ENCODE measurements at regions not wholly inside any gene's neighbourhood (a gene's known extent, or its start where the extent isn't known, plus 50 kb on each side); places are given as distances from the start of the nearest gene placed in this dataset.

DNA sequence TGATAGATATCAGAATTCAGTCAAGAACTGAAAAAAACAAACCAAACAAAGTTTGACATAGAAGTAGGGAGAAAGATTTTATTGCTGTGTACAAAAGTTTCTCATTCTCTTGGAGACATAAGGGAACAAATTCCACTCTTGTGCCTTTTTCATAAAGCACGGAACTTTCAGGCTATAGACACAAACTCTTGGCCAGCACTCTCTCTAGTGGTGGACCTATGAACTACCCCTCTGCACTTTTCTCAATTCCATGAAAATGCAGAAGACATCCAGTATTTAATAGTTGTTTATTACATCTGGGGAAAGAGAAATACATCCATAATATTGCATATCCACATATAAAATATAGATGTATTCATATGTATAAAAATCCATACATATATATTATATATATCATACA is 291.6 kb upstream of the HS3ST1 start:
- Histone ChIP-seq H3K4me1 (no peaks in the 10 kb centered on the region), H3K4me2 (no peak overlapping the region; the same call in 2 of the 3 replicates), H3K27ac (0 out of 6 replicates have a peak overlapping the region, but pooled peaks have one; percentile 16 to 28), H3K9me3 (no peaks in the 10 kb centered on the region), H3K4me3 (no peak overlapping the region)
- ChIA-PET CTCF (no interaction called here), POLR2A (no interaction called here)
- DNase-seq (ENCODE audit: low read depth in 1 of 2, low spot score in 1 of 2): peak; percentile 2 to 21
- WGBS (ENCODE audit: missing lambda C conversion rate): 5% methylated on average over 1 of the region's 1 CpG
- no peak for FAIRE-seq
- TF ChIP-seq RAD21 (conservative IDR thresholded peaks at IDR 0.05 in 1 of 2, IDR thresholded peaks at IDR 0.05 in 1 of 2): peak; percentile 57 to 64
- TF ChIP-seq SMC3 (IDR thresholded peaks at IDR 0.05): peak; percentile 53
- TF ChIP-seq JUN (IDR thresholded peaks at IDR 0.05): no peak
- TF ChIP-seq, protein P1, sequence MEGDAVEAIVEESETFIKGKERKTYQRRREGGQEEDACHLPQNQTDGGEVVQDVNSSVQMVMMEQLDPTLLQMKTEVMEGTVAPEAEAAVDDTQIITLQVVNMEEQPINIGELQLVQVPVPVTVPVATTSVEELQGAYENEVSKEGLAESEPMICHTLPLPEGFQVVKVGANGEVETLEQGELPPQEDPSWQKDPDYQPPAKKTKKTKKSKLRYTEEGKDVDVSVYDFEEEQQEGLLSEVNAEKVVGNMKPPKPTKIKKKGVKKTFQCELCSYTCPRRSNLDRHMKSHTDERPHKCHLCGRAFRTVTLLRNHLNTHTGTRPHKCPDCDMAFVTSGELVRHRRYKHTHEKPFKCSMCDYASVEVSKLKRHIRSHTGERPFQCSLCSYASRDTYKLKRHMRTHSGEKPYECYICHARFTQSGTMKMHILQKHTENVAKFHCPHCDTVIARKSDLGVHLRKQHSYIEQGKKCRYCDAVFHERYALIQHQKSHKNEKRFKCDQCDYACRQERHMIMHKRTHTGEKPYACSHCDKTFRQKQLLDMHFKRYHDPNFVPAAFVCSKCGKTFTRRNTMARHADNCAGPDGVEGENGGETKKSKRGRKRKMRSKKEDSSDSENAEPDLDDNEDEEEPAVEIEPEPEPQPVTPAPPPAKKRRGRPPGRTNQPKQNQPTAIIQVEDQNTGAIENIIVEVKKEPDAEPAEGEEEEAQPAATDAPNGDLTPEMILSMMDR (IDR thresholded peaks at IDR 0.05): peak; percentile 38; the same call in 2 of the 3 replicates
- ATAC-seq: no peak

DNA sequence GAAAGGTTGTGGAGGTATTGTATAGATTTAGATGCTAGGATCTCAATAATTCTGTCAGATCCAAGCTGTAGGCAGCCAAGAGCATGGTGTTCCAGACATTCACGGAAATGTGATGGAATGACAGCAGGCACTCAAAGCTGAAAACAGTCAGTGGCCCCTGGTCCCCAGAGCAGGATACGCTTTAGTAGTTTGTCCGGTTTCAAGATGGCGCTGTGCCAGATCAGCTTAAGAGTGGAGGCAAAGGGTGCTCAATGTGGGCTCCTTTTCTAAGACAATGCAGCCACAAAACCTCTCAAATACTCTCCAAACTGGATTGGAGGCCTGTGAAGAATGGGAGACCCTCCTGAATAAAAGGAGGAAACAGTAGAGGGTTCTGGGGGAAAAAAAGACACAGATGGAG is 291.2 kb upstream of the HS3ST1 start:
- Histone ChIP-seq H3K9me3 (no peaks in the 10 kb centered on the region), H3K4me3 (no peak overlapping the region), H3K27ac (0 out of 6 replicates have a peak overlapping the region, but pooled peaks have one; percentile 16 to 28), H3K4me2 (no peak overlapping the region; the same call in 2 of the 3 replicates), H3K4me1 (no peaks in the 10 kb centered on the region)
- no peak for TF ChIP-seq HEYL (CRISPR knock-in tag; IDR thresholded peaks at IDR 0.05)
- no peak for TF ChIP-seq HOXB13 (CRISPR knock-in tag; IDR thresholded peaks at IDR 0.05; ENCODE audit: low read depth)
- no peak for TF ChIP-seq CBX8 (IDR thresholded peaks at IDR 0.05)
- no peak for TF ChIP-seq JUNB (IDR thresholded peaks at IDR 0.05)
- no peak for TF ChIP-seq FOSB (CRISPR knock-in tag; IDR thresholded peaks at IDR 0.05)
- no peak for TF ChIP-seq RNF2 (IDR thresholded peaks at IDR 0.05; ENCODE audit: borderline replicate concordance, low read depth)
- no peak for TF ChIP-seq KDM5A (IDR thresholded peaks at IDR 0.05)
- TF ChIP-seq EHF (CRISPR knock-in tag; IDR thresholded peaks at IDR 0.05): no peak
- no peak for TF ChIP-seq EHMT2 (IDR thresholded peaks at IDR 0.05; ENCODE audit: low read depth)
- ATAC-seq: no peak
- ChIA-PET CTCF (interaction anchor here (0.7 to 0.8 kb wide), 2 partner anchors 10 to 300 kb away, joined by 3 read pairs; no protein-coding TSS in a partner anchor), POLR2A (no interaction called here)
- 86% methylated on average over 4 of the region's 4 CpGs for WGBS (ENCODE audit: missing lambda C conversion rate)
- FAIRE-seq: no peak
- no peak for DNase-seq (ENCODE audit: low read depth in 1 of 2, low spot score in 1 of 2)

DNA sequence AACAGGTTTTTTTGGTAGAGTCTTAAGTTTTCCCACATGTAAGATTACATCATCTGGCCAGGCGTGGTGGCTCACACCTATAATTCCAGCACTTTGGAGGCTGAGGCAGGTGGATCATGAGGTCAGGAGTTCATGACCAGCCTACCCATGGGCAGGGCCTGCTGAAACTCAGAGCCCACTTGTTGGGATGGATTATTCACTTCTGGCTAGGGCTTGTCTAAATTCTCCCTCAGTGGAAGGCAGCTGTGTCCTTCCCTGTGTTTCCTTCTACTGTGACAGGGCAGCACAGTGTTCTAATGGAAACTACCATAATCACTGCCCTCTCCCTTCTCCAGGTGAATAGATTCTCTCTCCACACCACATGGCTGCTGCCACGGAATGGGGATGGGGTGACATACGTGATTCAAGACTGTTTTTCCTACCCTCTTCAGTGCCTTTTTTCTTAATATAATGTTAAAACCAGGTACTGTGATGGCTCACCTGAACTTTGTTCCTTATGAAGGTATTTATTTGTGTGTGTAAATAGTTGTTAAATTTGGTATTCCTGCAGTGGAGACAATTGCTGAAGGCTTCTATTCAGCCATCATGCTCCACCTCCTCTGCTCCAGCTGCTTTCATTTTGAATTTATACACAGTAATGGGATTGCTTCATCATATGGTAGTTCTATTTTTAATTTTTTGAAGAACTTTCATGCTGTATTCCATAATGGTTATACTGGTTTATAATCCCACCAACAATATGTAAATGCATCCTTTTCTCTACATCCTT is 287.2 kb upstream of the HS3ST1 start:
- no peak for ATAC-seq
- WGBS (ENCODE audit: missing lambda C conversion rate): 39% methylated on average over 3 of the region's 3 CpGs
- H3K4me3 ChIP-seq: no peak overlapping the region

DNA sequence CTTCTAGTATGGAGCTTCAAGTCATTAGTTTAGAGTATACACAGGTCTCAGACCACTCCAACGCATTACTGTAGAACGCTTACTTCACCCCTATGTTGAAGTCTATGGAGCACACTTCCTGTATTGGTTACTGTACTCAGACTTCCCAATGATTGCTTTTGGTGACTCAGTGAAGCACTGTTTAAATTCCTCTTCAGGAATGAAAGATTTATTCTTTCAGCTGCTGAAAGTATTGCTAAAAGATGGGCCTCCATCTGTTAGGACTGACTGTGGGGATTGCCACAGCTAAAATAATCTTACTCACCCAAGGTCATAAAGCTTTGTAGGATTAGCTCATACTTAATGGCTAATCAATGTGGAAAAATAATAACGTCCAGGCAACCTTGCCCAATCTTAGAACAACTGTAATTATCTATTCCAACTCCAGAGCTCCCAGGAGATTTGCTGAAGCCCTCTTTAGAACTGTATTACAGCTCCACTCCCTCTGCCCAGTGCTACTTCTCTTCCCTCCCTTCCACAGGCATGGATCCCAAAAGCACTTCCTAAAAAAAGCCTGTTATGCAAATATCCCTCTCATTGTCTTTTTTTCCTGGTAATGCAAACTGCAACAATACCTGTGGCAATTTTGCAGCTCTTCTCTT is 281.9 kb upstream of the HS3ST1 start:
- H3K9me3 ChIP-seq: no peaks in the 10 kb centered on the region
- no peaks in the 10 kb centered on the region for H3K4me1 ChIP-seq
- CTCF ChIA-PET: no interaction called here
- no peak for FAIRE-seq
- WGBS (ENCODE audit: missing lambda C conversion rate): 50% methylated on average over 3 of the region's 3 CpGs
- no peak overlapping the region for H3K27ac ChIP-seq
- DNase-seq (ENCODE audit: low read depth in 1 of 2, low spot score in 1 of 2): no peak
- H3K4me2 ChIP-seq: no peak overlapping the region
- POLR2A ChIA-PET: no interaction called here
- H3K4me3 ChIP-seq: no peak overlapping the region
- ATAC-seq: no peak
- TF ChIP-seq, protein P2, sequence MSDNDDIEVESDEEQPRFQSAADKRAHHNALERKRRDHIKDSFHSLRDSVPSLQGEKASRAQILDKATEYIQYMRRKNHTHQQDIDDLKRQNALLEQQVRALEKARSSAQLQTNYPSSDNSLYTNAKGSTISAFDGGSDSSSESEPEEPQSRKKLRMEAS (IDR thresholded peaks at IDR 0.05): no peak
- no peak for TF ChIP-seq EHF (CRISPR knock-in tag; IDR thresholded peaks at IDR 0.05)
- TF ChIP-seq NFE2L2 (conservative IDR thresholded peaks at IDR 0.05; ENCODE audit: low read length): no peak
- no peak for TF ChIP-seq ZFP36 (IDR thresholded peaks at IDR 0.05; ENCODE audit: borderline replicate concordance, partially characterized antibody)
- no peak for TF ChIP-seq RNF2 (IDR thresholded peaks at IDR 0.05; ENCODE audit: borderline replicate concordance, low read depth)
- TF ChIP-seq, protein P3, sequence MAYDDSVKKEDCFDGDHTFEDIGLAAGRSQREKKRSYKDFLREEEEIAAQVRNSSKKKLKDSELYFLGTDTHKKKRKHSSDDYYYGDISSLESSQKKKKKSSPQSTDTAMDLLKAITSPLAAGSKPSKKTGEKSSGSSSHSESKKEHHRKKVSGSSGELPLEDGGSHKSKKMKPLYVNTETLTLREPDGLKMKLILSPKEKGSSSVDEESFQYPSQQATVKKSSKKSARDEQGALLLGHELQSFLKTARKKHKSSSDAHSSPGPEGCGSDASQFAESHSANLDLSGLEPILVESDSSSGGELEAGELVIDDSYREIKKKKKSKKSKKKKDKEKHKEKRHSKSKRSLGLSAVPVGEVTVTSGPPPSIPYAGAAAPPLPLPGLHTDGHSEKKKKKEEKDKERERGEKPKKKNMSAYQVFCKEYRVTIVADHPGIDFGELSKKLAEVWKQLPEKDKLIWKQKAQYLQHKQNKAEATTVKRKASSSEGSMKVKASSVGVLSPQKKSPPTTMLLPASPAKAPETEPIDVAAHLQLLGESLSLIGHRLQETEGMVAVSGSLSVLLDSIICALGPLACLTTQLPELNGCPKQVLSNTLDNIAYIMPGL (CRISPR knock-in tag; IDR thresholded peaks at IDR 0.05; ENCODE audit: borderline replicate concordance): no peak
- TF ChIP-seq SREBF2 (IDR thresholded peaks at IDR 0.05): no peak
- no peak for TF ChIP-seq RARB (CRISPR knock-in tag; IDR thresholded peaks at IDR 0.05)
- no peak for TF ChIP-seq KDM1A (IDR thresholded peaks at IDR 0.05; ENCODE audit: low read depth)
- no peak for TF ChIP-seq SMC3 (IDR thresholded peaks at IDR 0.05)
- no peak for TF ChIP-seq CHD4 (IDR thresholded peaks at IDR 0.05; ENCODE audit: borderline replicate concordance)
- no peak for TF ChIP-seq CEBPB (IDR thresholded peaks at IDR 0.05)
- no peak for TF ChIP-seq FOXS1 (CRISPR knock-in tag; IDR thresholded peaks at IDR 0.05)
- TF ChIP-seq HOXB13 (CRISPR knock-in tag; IDR thresholded peaks at IDR 0.05; ENCODE audit: low read depth): no peak
- no peak for TF ChIP-seq HDAC2 (IDR thresholded peaks at IDR 0.05)

More for the DNA sequence above, 287.2 kb upstream of the HS3ST1 start:
- no peak overlapping the region for H3K27ac ChIP-seq
- ChIA-PET CTCF (no interaction called here), POLR2A (no interaction called here)
- no peak overlapping the region for H3K4me2 ChIP-seq
- no peaks in the 10 kb centered on the region for H3K4me1 ChIP-seq
- FAIRE-seq (no peak), DNase-seq (ENCODE audit: low read depth in 1 of 2, low spot score in 1 of 2) (no peak)
- H3K9me3 ChIP-seq: no peaks in the 10 kb centered on the region
- no peak for TF ChIP-seq ZFP36 (IDR thresholded peaks at IDR 0.05; ENCODE audit: borderline replicate concordance, partially characterized antibody)
- TF ChIP-seq SMC3 (IDR thresholded peaks at IDR 0.05): no peak
- TF ChIP-seq TFCP2L1 (CRISPR knock-in tag; IDR thresholded peaks at IDR 0.05): no peak
- TF ChIP-seq, protein P2 (IDR thresholded peaks at IDR 0.05): no peak
